ENCODE measurements at regions not wholly inside any gene's neighbourhood (a gene's known extent, or its start where the extent isn't known, plus 50 kb on each side); places are given as distances from the start of the nearest gene placed in this dataset.

DNA sequence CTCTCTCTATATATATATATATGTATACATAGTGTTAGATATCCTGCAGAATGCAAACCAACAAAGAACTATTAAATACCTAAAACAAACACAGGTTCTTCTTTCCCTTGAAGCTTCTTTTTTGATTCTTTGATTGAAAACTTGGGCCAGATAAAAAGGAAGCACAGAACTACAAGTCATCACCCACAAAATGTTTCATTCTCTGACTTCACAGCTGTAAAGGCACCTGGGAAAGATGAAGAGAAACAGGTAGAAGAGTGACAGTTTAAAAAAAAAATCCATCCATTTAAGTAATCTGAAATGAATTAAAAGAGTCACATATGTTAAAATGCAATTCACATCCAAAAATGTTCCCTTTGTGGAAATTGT is 90.7 kb upstream of the FNDC3A start:
- TF ChIP-seq POLR2AphosphoS5 (IDR thresholded peaks at IDR 0.05) (no peak), CTCF (IDR thresholded peaks at IDR 0.05) (no peak), POLR2A (IDR thresholded peaks at IDR 0.05) (no peak)
